OCI-LY7 (cell line): ENCODE measurements at regions not wholly inside any gene's neighbourhood (a gene's known extent, or its start where the extent isn't known, plus 50 kb on each side); places are given as distances from the start of the nearest gene placed in this dataset.

Source experiments
- CTCF ChIP-seq: fragments of 200-600 bp; sonication (generic); conservative IDR thresholded peaks from 2 replicates; pipeline ENCODE4 v1.5.1; 2014; ENCODE audit warnings: mild to moderate bottlenecking, antibody characterized with exemption, low read length, moderate library complexity, mixed read lengths
- EZH2phosphoT487 ChIP-seq: fragments of 200-600 bp; sonication (generic); IDR thresholded peaks from 2 replicates; pipeline ENCODE4 v1.6.1; 2018; ENCODE audit warnings: low read depth, borderline replicate concordance, mild to moderate bottlenecking, mixed run types, antibody characterized with exemption, low read length, moderate library complexity, mixed read lengths

GRCh38 chr17:74088934-74089329 lies 114.5 kb upstream of the RPL38 start:
- TF ChIP-seq CTCF: no peak
- TF ChIP-seq EZH2phosphoT487: no peak
